ENCODE measurements at regions not wholly inside any gene's neighbourhood (a gene's known extent, or its start where the extent isn't known, plus 50 kb on each side); places are given as distances from the start of the nearest gene placed in this dataset.

GRCh38 chr7:142409471-142409870 is 151.6 kb upstream of the PRSS58 start:
- DNase-seq (ENCODE audit: low read depth): no peak

- DNase-seq (ENCODE audit: low read depth): no peak
Measured at GRCh38 chr7:142408794-142409193, 150.9 kb upstream of the PRSS58 start.

- DNase-seq (ENCODE audit: low read depth): no peak
Measured at GRCh38 chr7:142407939-142408570, 150.2 kb upstream of the PRSS58 start.

GRCh38 chr7:142405122-142405765 is 147.4 kb upstream of the PRSS58 start:
- DNase-seq (ENCODE audit: low read depth): peak; percentile 63

DNA sequence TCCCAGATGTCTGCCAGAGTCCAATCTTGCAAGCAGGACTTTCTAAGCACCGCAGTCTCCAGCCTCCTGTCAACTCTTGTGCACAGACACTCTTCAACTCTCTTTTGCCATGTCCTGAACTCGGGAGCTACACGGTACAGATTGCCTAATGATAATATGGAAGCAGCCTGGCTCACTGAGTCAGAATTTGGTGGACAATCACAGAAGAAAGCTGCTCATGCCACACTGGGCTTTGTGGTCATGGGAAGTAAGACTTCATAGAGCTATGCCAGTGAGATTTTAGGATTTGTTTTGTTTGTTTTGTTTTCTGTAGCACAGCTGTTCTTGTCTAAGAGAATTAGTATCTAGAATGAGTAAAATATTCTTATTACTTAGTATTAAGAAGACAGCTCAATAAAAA is 144.1 kb upstream of the PRSS58 start:
- DNase-seq (ENCODE audit: low read depth): no peak

GRCh38 chr7:142400042-142400533 is 142.2 kb upstream of the PRSS58 start:
- DNase-seq (ENCODE audit: low read depth): no peak

DNA sequence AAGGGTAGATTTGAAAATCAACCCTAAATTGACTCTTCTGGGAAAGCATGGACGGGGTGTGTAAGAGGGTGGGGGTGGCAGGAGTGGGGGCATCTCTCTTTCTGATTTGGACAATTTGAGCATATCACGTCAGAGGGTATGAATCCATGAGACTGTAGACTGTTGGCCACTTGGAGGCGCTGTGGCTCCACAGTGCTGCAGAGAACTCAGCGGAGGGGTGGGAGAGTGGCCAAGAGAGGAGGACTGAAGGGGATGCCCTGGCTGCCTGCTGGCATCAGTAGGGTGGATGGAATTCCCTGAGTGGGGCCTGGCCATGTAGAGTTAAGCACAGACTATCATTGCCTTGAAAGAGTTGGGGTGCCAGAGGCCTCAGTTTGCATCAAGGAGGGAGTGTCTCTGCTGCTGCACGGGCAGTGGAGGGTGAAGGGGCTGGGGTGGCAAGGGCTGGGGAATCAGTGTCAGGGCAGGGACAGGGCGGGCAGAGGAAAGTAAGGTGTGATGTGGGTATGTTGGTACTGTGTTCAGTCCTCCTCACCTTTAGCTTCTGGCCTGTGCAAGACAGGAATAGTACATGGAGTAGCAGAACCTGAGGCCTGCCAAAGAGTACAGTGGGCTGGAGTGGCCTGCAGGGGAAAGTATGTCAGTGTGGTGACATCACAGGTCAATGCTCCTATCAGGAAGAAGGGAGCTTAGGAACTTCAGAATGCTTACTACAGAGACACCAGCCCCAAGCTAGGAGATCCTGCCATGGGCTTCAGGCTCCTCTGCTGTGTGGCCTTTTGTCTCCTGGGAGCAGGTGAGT is 133.5 kb upstream of the PRSS58 start:
- no peak for DNase-seq (ENCODE audit: low read depth)

DNA sequence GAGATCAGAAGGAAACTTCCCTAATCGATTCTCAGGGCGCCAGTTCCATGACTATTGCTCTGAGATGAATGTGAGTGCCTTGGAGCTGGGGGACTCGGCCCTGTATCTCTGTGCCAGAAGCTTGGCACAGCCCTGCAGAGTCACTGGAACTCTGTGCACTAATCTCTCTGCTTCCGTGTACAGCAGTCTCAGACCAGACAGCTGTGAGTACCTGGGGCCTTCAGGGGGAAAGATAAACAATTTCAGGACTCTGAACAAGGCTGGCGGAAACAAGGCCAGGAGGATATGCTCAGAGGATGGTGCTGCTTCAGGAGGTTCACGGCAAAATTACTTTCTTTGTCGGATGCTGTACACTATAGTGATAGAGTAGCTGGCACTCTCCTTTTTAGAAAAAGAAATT is 131.7 kb upstream of the PRSS58 start:
- no peak for DNase-seq (ENCODE audit: low read depth)

DNA sequence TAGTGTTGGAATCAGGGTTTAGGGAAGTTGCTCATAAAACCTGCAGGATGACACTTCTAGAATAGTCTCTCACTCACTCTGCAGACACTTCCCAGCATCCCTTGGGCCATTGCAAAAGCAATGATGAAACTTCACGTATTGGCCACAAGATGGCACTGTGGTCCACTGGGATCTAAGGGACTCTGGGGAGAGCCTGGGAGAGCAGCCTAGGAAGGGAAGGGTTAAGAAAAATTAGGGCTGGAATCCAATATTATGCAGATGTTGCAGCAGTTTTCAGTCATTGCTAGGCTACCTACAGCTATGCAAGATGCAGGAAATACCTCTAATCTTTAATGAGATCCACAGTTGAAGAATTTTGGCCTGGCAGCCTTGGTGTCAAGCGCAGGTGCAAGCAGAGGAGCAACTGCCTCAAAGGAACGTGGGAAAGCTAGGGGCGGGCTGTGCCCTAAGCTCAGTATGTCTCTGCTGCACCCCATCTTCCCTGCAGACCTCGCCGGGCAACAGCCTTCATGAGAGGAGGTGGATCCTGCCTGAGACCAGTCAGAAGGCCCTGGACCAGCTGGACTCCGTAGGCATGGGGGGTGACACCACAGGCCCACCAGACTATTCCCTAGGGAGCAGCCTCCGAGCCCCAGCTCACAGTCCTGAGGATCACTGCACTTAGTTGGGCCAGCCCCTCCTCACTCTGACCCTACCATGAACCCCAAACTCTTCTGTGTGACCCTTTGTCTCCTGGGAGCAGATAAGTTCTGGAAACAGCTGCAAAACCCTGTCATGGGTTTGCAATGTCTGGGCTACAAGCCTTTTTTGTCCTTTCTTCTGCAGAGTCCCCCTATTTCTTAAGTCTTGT is 127.9 kb upstream of the PRSS58 start:
- DNase-seq (ENCODE audit: low read depth): peak; percentile 18

DNA sequence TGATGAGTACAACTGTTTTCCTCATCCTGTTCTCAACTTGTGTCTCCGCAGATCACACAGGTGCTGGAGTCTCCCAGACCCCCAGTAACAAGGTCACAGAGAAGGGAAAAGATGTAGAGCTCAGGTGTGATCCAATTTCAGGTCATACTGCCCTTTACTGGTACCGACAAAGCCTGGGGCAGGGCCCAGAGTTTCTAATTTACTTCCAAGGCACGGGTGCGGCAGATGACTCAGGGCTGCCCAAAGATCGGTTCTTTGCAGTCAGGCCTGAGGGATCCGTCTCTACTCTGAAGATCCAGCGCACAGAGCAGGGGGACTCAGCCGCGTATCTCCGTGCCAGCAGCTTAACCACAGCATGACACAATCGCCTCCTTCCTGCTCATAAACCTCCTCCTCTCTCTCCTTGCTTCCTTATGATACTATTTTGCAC is 126.7 kb upstream of the PRSS58 start:
- peak; percentile 76 for DNase-seq (ENCODE audit: low read depth)

DNA sequence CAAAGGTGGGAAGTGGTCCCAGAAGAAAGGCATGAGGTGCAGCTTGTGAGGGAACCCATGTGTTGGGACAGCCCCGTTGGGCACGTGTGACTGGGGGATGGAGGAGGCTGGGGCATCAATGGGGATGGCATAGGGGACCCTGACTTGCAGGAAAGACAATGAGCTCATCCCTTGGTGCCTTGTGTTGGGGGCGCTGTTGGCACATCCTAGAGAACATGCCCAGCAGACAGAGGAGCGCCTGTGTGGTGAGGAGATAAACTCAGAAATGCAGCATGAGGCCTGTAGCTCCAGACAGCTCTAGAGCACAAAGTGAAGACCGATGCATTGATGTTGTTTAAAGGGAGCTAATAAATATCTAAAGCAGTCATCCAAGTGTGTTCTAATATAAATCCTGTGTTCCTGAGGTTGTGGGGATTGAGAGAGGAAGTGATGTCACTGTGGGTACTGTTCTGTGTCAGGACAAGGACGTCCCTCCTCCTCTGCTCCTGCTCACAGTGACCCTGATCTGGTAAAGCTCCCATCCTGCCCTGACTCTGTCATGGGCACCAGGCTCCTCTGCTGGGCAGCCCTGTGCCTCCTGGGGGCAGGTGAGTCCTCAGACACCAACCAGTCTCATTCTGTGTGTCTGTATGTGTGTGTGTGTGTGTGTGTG is 126.1 kb upstream of the PRSS58 start:
- no peak for DNase-seq (ENCODE audit: low read depth)

DNA sequence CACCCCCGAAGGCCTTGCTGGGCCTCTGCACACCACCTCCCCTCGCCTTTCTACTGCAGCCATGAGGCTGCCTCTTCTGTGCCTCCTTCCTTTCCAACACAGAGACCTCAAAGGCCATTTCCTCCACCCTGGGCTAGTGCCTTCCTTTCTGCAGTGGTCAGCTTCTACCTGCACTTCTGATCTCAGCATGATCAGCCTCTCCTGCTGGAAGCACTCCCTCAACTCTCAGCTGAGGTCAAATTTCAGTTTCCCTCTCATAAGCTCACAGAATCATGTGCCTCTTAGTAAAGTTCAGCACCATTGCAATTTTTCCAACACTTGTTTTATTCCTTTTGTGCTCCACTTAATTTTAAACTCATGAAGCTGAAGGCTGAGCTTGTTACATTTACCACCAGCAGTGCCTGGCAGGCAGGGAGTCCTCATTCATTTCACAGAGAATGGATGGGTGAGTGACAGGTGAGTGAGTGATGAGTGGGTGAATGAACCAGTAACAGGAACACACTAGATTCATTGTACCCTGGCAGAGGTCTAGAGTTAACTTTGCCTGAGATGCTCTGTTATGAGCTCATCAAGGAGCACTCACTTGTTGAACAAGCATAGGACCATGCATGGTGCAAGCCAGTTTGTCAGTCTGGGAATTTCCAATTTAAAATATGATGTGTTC is 124.0 kb upstream of the PRSS58 start:
- no peak for DNase-seq (ENCODE audit: low read depth)

DNA sequence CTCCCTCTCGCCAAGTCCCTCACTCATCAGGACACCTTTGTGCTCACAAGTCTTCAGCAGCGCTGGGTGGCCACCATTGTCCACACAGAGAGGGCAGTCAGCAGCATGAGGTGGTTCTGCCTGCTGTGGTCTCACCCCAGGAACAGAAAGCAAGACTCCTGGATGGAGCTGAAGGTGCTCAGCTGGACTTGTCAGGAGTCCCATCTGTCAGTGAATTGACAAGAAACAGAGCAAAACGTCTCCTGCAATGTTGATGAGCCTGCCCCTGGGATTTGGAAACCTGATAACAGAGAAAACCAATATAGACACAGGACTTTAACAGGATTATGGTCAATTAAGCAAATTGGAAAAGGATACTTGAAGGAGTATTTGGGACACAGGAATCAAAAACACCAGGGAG is 122.2 kb upstream of the PRSS58 start:
- no peak for DNase-seq (ENCODE audit: low read depth)

GRCh38 chr7:142379201-142379885 is 121.5 kb upstream of the PRSS58 start:
- no peak for DNase-seq (ENCODE audit: low read depth)

- DNase-seq (ENCODE audit: low read depth): no peak
Measured at GRCh38 chr7:142377567-142377966, 119.7 kb upstream of the PRSS58 start.

DNA sequence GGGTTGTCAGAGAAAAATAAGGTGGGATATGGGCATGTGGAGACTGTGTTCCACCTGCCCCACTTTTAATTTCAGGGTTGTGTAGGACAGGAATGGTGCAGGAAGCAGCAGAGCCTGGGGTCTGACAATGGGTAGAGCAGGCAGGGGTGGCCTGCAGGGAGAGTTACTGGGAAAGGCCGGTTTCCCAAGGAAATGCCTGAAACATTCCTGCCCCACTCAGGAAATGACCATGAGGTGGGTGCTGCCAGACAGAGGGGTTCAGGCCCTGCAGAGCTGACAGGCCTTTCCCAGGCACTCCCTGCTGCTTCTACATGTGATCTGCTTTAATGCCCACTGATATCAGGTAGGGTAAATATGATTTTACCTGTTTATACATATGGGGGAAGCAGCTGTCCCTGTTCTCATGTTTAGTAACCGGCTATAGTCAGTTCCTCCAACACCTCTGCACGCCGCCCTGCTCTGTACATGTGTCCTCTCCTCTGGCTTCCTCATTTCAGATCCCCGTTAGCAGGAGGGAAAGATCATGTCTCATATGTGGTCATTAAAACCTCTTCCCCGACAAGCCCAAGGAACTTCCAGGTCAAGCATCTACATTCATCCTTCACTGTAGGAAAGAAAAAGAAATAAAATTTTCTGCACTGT is 118.6 kb upstream of the PRSS58 start:
- no peak for DNase-seq (ENCODE audit: low read depth)

DNA sequence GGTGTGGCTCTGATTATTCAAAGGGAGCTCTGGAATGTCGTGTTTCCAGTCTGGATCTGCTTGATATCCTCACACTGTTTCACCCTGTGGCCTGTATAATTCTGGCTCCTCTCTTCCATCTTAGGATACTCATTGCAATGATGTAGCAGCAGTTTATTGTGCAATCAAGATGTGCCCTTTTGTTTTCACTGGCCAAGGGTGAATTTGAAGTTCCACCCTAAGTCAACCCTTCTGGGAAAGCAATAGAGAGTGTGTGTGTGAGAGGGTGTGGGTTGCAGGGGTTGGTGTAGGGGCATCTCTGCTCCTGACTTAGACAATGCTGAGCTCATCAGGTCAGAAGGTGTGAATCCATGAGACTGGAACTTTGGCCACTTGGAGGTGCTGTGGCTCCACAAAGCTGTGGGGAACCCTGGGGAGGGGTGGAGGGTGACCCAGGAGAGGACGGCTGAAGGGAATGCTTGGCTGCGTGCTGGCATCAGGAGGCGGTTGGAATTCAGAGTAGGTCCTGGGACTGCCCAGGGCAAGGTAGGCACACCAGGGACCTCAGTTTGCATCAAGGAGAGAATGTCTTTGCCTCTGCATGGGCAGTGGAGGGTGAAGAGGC is 118.0 kb upstream of the PRSS58 start:
- DNase-seq (ENCODE audit: low read depth): no peak

DNA sequence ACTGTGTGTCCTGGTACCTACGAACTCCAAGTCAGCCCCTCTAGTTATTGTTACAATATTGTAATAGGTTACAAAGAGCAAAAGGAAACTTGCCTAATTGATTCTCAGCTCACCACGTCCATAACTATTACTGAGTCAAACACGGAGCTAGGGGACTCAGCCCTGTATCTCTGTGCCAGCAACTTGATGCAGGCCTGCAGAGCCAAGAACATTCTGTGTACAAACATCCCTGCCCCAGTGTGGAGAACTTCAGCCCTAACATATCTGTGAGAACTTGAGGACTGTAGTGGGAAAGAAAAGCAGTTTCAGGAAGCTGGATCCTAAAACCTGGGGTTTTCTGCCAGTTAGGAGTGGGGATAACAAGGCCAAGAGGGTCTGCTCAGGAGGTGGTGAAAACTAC is 114.9 kb upstream of the PRSS58 start:
- DNase-seq (ENCODE audit: low read depth): no peak

GRCh38 chr7:142371586-142372377 is 113.9 kb upstream of the PRSS58 start:
- no peak for DNase-seq (ENCODE audit: low read depth)

Data from GM04503 (cell line).